H1 (cell line): ENCODE measurements at regions not wholly inside any gene's neighbourhood (a gene's known extent, or its start where the extent isn't known, plus 50 kb on each side); places are given as distances from the start of the nearest gene placed in this dataset.

Experiments used
- HDAC6 ChIP-seq: IDR thresholded peaks from one replicate; pipeline ENCODE4 v1.7.1; 2012; ENCODE audit warnings: low read depth, mild to moderate bottlenecking, inconsistent platforms, low read length, moderate library complexity
- JUN ChIP-seq: IDR thresholded peaks from 2 replicates; pipeline ENCODE4 v1.6.1; 2011; ENCODE audit warnings: low read depth, mild to moderate bottlenecking, improper control_type of control experiment, low read length
- JUND ChIP-seq: IDR thresholded peaks from 2 replicates; pipeline ENCODE4 v1.6.1; 2011; ENCODE audit warnings: mild to moderate bottlenecking, improper control_type of control experiment, low read length
- KDM5A ChIP-seq: fragments of 200-600 bp; IDR thresholded peaks from 2 replicates; pipeline ENCODE4 v1.7.1; 2012; ENCODE audit warnings: mild to moderate bottlenecking, low read length, inconsistent platforms, mixed read lengths
- SIN3A ChIP-seq, 2 experiments: IDR thresholded peaks in 1 of 2; conservative IDR thresholded peaks in 1 of 2; 2 replicates each; pipeline ENCODE4 v1.6.1; 2011 to 2012; ENCODE audit warnings: low read length in 2 of 2, improper control_type of control experiment in 1 of 2, low read depth in 1 of 2, mild to moderate bottlenecking in 1 of 2
- TF ChIP-seq, protein P1 (sequence below): fragments of 300-600 bp; sonication (generic); IDR thresholded peaks from 2 replicates; pipeline ENCODE4 v1.7.1; 2012; ENCODE audit warnings: low read length, moderate library complexity, mild to moderate bottlenecking, inconsistent platforms; ENCODE audit not compliant: insufficient replicate concordance
- TF ChIP-seq, protein P2 (sequence below): IDR thresholded peaks from 2 replicates; pipeline ENCODE4 v1.6.1; 2011; ENCODE audit warnings: low read depth, mild to moderate bottlenecking, low read length; ENCODE audit not compliant: insufficient read depth
- TF ChIP-seq, protein P3 (sequence below): IDR thresholded peaks from 2 replicates; pipeline ENCODE4 v1.6.1; 2011; ENCODE audit warnings: low read length, improper control_type of control experiment

DNA sequence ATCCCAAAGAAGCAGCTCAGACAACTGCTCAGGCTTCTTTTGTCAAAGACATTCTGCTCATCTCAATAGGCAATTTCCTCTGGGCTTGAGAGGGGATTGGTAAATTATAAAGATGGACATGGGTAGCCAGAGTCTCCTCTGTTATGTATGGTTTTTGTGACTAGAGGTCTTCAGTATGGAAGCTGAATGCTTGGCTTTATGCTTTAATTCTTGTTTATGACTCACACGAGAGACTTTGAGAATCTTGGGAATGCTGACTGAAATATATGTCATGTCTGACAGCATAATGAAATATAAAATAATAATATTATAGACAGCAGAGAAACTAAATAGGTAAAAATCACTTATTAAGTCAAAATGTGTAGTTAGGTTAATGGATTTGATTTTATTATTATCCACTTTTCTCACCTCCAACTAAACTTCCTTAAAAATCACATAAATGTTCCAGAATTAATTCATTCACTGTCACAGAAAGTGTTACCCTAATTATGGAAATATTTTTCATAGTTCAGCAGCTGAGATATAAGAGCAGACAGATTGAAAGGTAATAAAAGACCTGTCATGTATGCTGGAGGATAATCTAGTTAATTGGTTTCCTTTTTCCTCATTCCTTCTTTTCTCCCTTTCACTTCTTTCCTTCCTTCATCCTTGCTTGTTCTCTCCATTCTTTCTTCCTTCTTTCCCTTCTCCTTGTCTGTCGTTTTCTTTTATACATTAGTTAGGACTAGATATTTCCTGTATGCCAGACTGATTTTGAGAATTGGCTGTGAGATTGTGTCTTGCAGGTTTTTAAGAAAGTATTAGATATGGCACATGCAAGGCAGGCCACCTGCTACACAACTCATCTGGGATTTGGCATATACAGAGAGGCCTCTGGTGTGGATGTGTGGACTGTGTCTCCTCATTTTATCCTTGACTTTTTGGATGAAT lies 1866.1 kb upstream of the NUDT12 start (continued):
- TF ChIP-seq, protein P1, sequence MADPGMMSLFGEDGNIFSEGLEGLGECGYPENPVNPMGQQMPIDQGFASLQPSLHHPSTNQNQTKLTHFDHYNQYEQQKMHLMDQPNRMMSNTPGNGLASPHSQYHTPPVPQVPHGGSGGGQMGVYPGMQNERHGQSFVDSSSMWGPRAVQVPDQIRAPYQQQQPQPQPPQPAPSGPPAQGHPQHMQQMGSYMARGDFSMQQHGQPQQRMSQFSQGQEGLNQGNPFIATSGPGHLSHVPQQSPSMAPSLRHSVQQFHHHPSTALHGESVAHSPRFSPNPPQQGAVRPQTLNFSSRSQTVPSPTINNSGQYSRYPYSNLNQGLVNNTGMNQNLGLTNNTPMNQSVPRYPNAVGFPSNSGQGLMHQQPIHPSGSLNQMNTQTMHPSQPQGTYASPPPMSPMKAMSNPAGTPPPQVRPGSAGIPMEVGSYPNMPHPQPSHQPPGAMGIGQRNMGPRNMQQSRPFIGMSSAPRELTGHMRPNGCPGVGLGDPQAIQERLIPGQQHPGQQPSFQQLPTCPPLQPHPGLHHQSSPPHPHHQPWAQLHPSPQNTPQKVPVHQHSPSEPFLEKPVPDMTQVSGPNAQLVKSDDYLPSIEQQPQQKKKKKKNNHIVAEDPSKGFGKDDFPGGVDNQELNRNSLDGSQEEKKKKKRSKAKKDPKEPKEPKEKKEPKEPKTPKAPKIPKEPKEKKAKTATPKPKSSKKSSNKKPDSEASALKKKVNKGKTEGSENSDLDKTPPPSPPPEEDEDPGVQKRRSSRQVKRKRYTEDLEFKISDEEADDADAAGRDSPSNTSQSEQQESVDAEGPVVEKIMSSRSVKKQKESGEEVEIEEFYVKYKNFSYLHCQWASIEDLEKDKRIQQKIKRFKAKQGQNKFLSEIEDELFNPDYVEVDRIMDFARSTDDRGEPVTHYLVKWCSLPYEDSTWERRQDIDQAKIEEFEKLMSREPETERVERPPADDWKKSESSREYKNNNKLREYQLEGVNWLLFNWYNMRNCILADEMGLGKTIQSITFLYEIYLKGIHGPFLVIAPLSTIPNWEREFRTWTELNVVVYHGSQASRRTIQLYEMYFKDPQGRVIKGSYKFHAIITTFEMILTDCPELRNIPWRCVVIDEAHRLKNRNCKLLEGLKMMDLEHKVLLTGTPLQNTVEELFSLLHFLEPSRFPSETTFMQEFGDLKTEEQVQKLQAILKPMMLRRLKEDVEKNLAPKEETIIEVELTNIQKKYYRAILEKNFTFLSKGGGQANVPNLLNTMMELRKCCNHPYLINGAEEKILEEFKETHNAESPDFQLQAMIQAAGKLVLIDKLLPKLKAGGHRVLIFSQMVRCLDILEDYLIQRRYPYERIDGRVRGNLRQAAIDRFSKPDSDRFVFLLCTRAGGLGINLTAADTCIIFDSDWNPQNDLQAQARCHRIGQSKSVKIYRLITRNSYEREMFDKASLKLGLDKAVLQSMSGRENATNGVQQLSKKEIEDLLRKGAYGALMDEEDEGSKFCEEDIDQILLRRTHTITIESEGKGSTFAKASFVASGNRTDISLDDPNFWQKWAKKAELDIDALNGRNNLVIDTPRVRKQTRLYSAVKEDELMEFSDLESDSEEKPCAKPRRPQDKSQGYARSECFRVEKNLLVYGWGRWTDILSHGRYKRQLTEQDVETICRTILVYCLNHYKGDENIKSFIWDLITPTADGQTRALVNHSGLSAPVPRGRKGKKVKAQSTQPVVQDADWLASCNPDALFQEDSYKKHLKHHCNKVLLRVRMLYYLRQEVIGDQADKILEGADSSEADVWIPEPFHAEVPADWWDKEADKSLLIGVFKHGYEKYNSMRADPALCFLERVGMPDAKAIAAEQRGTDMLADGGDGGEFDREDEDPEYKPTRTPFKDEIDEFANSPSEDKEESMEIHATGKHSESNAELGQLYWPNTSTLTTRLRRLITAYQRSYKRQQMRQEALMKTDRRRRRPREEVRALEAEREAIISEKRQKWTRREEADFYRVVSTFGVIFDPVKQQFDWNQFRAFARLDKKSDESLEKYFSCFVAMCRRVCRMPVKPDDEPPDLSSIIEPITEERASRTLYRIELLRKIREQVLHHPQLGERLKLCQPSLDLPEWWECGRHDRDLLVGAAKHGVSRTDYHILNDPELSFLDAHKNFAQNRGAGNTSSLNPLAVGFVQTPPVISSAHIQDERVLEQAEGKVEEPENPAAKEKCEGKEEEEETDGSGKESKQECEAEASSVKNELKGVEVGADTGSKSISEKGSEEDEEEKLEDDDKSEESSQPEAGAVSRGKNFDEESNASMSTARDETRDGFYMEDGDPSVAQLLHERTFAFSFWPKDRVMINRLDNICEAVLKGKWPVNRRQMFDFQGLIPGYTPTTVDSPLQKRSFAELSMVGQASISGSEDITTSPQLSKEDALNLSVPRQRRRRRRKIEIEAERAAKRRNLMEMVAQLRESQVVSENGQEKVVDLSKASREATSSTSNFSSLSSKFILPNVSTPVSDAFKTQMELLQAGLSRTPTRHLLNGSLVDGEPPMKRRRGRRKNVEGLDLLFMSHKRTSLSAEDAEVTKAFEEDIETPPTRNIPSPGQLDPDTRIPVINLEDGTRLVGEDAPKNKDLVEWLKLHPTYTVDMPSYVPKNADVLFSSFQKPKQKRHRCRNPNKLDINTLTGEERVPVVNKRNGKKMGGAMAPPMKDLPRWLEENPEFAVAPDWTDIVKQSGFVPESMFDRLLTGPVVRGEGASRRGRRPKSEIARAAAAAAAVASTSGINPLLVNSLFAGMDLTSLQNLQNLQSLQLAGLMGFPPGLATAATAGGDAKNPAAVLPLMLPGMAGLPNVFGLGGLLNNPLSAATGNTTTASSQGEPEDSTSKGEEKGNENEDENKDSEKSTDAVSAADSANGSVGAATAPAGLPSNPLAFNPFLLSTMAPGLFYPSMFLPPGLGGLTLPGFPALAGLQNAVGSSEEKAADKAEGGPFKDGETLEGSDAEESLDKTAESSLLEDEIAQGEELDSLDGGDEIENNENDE, result no peak
- TF ChIP-seq, protein P2, sequence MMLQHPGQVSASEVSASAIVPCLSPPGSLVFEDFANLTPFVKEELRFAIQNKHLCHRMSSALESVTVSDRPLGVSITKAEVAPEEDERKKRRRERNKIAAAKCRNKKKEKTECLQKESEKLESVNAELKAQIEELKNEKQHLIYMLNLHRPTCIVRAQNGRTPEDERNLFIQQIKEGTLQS, result no peak
- no peak for TF ChIP-seq KDM5A
- TF ChIP-seq HDAC6, result no peak
- TF ChIP-seq JUN, result no peak
- TF ChIP-seq, protein P3, sequence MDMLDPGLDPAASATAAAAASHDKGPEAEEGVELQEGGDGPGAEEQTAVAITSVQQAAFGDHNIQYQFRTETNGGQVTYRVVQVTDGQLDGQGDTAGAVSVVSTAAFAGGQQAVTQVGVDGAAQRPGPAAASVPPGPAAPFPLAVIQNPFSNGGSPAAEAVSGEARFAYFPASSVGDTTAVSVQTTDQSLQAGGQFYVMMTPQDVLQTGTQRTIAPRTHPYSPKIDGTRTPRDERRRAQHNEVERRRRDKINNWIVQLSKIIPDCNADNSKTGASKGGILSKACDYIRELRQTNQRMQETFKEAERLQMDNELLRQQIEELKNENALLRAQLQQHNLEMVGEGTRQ, result no peak
- TF ChIP-seq JUND, result no peak
- TF ChIP-seq SIN3A (conservative IDR thresholded peaks at IDR 0.05 in 1 of 2, IDR thresholded peaks at IDR 0.05 in 1 of 2; ENCODE audit: low read depth in 1 of 2, low read length in 2 of 2), result no peak
